Stimulated activated CD4-positive, alpha-beta T cell treated with anti-CD3 and anti-CD28 coated beads, Interleukin-1b, Interleukin-23, amount 100 ng/mL, for 48 hours (primary cell): ENCODE measurements at regions not wholly inside any gene's neighbourhood (a gene's known extent, or its start where the extent isn't known, plus 50 kb on each side); places are given as distances from the start of the nearest gene placed in this dataset.

Experiments used
- DNase-seq: peaks from one replicate; pipeline ENCODE4 v3.0.0-alpha.2; 2020

DNA sequence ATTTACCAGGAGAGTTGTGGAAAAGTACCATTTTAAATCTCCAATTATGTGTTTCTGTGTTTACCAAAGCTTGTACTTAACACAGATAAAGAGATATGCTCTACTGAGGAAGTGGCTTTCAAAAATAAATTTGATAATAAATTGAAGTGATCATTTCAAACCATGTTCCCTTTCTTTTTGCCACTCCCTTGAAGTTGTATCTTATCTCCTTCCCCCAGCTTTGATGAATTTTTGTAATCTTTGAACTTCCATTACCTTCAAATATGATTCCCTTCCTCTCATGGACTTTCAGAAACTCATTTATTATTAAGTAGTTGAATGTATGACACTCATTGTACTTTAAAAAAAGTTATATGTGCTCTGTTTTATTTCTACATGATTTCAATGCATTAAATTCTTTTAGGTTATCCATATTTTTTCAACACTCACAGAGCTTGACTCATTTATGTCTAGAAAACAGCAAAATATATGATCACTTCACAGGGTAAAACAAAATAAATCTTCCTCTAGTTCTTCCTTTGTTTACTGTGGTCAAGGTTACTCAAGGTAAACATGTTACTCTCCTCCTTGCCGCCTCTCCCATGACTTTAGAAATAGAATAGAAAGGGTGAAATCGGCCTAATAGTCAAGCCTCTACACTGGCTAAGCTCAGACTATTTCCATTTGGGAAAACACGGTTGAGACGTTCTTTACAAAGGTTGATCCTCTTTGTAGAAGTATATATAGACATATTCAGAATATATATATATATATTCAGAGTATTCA, 251.2 kb upstream of the SPRY2 start:
- no peak for DNase-seq

GRCh38 chr13:80590551-80590950, 249.6 kb upstream of the SPRY2 start:
- DNase-seq = no peak

GRCh38 chr13:80586356-80586755, 245.4 kb upstream of the SPRY2 start:
- no peak for DNase-seq

- no peak for DNase-seq
Observed at GRCh38 chr13:80585531-80585930, 244.6 kb upstream of the SPRY2 start.

GRCh38 chr13:80584785-80585184, 243.9 kb upstream of the SPRY2 start:
- DNase-seq = no peak

GRCh38 chr13:80584306-80584705, 243.4 kb upstream of the SPRY2 start:
- DNase-seq = no peak

GRCh38 chr13:80577926-80578670, 237.2 kb upstream of the SPRY2 start:
- no peak for DNase-seq

- no peak for DNase-seq
Observed at GRCh38 chr13:80577285-80577684, 236.4 kb upstream of the SPRY2 start.

- no peak for DNase-seq
Observed at GRCh38 chr13:80574113-80574850, 233.4 kb upstream of the SPRY2 start.

GRCh38 chr13:80572923-80573316, 232.0 kb upstream of the SPRY2 start:
- no peak for DNase-seq

- no peak for DNase-seq
Observed at GRCh38 chr13:80572308-80572922, 231.5 kb upstream of the SPRY2 start.

DNA sequence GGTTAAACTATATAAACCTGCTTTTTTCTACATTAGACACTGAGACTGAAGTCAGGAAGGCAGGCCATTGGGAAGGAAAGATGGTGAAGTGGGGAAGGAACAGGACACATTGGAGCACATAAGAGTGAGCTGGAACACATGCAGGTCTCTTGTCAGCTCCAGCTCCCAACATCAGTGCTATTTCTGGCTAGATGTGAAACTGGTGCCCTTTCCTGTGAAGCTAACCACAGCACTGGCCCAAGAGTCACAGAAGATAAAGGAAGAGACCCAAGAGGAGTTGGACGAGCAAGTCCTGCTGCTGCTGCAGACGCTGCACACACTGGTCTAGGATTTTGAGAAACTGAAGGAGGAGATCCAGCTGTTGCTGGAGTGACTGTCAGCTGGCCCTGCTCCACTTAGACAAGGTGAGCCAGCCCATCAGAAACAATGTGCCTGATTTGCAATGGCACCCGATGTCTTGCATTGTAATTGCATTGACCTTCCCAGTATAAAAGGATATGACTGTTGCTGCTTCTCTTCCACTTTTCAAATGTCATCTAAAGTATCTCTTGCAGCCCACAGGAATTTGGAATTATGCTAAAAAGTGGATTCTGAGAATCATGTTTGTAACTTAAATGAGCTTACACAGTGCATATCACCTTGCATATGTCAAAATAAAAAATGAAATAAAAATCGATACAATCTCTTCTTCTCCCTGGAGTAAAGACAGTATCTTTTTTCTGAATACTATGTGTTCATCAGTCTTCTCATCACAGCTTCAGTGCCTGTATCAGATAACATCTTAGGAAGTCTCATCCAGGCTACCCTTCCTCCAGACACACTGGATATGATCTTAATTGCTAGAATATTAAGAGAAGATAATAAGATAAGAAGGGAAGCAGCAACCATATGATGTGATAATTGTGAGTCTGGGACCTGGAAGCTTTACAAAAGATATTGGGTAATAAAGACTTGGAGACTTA, 230.7 kb upstream of the SPRY2 start:
- DNase-seq = no peak

DNA sequence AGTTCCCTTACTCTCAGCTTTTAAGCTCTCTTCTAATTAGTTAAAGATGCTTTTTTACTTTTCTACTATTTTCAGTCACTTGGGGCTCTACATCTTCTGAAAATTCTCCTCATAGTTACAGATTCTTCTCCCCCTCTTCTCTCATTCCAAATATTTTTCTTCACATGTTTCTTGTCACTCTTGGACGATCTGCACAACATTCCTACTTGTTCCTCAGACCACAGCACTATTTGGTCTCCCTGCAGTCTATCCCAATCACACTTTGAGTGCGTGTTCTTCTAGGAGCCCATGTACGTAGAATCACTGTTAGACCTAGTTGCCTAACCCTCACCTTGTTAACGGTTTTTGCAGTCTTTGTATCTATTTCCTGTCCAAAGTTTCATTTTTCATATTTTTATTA, 222.5 kb upstream of the SPRY2 start:
- no peak for DNase-seq

- DNase-seq = no peak
Observed at GRCh38 chr13:80562433-80563156, 221.7 kb upstream of the SPRY2 start.

DNA sequence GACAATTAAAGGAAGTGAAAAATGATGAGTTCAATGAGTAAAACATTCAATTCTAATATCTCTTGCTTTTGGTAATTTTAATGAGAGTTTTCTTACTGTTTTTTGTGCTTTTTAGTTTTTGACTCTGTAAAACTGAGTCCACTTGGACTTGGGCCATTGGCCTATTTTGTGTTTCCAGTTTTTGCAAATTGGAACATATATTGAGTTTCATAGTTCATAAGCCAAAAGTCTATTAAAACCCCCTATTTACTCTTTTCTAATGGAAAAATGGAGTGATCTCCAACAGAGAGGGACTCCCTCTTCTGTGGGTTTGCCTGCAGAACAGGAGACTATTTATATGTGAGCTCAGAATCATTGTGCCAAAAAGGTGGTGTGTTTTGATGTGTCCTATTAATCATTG, 219.7 kb upstream of the SPRY2 start:
- DNase-seq = no peak

DNA sequence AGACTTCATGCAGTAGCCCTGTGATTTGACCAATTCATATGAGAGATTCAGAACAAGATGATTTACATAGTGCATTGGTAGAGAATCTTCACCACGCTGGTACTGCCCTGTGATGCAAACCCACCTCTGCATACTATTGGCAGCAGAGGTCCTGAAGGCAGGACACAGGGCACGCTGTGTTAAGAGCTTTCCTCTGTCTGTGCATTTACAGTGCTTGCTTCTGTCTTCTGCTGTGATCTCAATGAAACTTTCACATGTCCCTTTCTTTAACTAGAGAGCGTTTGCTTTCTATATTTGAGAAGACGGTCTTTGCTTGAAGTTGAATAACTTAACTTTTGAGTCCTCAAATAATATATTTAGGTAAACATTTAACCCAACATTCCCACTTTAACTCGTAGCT, 219.0 kb upstream of the SPRY2 start:
- no peak for DNase-seq

DNA sequence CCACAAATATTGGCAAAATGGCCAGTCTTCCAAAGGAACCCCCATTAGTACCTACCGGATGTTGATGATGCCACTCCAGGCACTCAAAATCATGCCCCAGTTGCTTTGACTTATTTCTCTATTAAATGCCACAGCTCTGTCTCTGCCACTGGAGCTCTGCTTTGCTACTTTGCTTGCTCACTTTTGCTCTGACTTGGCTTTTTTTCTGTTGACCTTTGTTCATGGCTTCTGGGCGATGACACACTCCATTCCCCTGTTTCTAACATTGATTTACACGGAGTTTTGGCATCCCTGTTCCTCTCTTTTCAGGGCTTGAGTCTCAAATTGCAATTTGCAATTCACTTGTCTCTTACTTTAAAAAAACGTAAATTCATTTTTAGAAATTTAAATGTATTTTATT, 217.1 kb upstream of the SPRY2 start:
- DNase-seq = no peak

- DNase-seq = no peak
Observed at GRCh38 chr13:80555796-80556678, 215.1 kb upstream of the SPRY2 start.

- no peak for DNase-seq
Observed at GRCh38 chr13:80552851-80553440, 212.0 kb upstream of the SPRY2 start.
